Caki2 (cell line): ENCODE measurements at regions not wholly inside any gene's neighbourhood (a gene's known extent, or its start where the extent isn't known, plus 50 kb on each side); places are given as distances from the start of the nearest gene placed in this dataset.
"Not testable (repeated sequence)": the region's sequence is repeated elsewhere in the genome, so short reads cannot be mapped to it uniquely, and the experiment has no call there.

ENCODE experiments used
- DNase-seq: peaks from one replicate; pipeline ENCODE4 v3.0.0-alpha.2; 2015; ENCODE audit warnings: low read depth
- in situ Hi-C: cut with HindIII; loops from 2 replicates; pipeline ENCODE4 v1.10.0; 2016; ENCODE audit warnings: low sequenced_read_pairs, low pct_unique_long_range_greater_than_20kb, mixed read lengths

DNA sequence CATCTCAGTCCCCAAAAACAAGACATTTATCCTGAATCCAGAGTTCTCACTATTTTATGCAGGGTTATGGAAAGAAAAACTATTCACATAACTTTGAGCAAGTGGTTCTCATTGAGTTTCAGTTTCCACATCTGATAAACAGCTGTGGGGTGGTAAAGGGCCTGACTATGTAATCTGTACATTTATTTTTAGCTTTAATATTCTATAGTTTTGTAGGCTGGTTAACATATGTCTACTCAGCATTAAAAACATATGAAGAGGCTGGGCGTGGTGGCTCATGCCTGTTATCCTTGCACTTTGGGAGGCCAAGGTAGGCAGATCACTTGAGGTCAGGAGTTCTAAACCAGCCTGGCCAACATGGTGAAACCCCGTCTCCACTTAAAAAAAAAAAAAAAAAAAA, 301.5 kb upstream of the CCNG1 start:
- DNase-seq, result no peak
- in situ Hi-C loops, result no loop called here

DNA sequence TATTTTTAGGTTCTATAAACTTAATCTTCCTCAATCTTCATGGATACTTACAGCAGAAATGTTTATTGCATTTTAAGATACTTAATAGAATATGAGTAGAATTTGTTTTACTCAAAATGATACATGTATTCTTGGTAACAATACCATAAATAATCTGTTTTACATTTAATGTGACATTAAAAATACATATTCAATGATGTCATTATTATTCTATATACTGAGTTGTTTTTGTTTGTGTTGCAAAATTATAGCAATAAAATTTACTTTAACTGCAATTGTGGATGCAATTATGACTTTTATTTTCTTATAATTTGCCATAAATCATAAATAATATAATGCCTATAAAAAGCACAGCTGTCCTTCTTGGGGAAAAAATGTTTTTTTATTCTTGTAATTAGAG, 275.9 kb upstream of the CCNG1 start:
- DNase-seq, result no peak

DNA sequence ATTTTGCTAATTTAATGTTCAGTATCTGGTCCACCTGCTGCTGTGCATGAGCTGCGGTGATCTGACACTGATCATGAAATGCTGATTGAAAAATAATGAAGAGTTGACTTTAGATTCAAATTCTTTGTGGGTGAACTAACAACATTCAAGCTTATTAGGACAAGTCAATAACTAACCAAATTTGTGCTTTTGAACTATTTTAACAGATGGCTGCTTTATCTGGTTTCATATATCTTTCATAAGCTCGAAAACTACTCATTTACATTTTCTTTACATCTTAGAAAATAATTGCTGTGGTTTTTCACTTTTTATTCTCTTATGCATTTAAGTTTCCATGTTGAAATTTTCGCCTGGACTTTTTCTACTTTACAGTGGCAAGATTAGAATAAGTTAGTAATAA, 274.8 kb upstream of the CCNG1 start:
- DNase-seq, result no peak
- in situ Hi-C loops, result no loop called here

More for the DNA sequence above, 275.9 kb upstream of the CCNG1 start:
- in situ Hi-C loops, result no loop called here

DNA sequence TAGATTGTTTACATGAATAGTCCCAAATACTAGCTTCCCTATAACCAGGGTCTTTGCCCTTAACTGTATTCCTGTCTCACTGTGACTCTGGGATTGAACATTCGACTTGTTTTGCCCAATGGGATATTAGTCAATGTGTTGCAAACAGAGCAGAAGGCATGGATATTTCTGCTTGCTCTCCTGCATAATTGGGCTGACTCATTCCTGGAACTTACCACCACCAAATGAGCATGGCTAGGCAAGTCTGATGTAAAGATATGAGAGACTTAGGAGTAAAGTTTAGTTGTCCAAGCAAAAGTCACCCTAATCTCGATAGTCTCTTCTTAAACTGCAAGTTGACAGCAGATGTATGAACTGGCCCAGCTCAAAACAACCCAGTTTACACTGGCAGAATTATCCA, 273.5 kb upstream of the CCNG1 start:
- peak; percentile 17 for DNase-seq
- in situ Hi-C loops, result no loop called here

DNA sequence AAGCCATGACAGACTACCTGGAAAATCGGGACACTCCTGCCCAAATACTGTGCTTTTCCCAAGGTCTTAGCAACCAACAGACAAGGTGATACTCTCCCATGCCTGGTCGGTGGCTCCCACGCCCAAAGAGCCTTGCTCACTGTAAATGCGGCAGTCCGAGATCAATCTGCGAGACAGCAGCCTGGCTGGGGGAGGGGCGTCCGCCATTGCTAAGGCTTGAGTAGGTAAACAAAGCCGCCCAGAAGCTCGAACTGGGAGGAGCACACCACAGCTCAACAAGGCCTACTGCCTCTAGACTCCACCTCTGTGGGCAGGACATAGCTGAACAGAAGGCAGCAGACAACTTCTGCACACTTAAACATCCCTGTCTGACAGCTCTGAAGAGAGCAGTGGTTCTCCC, 272.1 kb upstream of the CCNG1 start:
- in situ Hi-C loops, result no loop called here

DNA sequence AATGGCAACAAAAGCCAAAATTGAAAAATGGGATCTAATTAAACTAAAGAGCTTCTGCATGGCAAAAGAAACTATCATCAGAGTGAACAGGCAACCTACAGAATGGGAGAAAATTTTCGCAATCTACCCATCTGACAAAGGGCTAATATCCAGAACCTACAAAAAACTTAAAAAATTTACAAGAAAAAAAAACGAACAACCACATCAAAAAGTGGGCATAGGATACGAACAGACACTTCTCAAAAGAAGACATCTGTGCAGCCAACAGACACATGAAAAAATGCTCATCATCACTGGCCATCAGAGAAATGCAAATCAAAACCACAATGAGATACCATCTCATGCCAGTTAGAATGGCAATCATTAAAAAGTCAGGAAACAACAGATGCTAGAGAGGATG, 267.2 kb upstream of the CCNG1 start:
- DNase-seq, in situ Hi-C loops: not testable (repeated sequence)

More for the DNA sequence above, 272.1 kb upstream of the CCNG1 start:
- no peak for DNase-seq

DNA sequence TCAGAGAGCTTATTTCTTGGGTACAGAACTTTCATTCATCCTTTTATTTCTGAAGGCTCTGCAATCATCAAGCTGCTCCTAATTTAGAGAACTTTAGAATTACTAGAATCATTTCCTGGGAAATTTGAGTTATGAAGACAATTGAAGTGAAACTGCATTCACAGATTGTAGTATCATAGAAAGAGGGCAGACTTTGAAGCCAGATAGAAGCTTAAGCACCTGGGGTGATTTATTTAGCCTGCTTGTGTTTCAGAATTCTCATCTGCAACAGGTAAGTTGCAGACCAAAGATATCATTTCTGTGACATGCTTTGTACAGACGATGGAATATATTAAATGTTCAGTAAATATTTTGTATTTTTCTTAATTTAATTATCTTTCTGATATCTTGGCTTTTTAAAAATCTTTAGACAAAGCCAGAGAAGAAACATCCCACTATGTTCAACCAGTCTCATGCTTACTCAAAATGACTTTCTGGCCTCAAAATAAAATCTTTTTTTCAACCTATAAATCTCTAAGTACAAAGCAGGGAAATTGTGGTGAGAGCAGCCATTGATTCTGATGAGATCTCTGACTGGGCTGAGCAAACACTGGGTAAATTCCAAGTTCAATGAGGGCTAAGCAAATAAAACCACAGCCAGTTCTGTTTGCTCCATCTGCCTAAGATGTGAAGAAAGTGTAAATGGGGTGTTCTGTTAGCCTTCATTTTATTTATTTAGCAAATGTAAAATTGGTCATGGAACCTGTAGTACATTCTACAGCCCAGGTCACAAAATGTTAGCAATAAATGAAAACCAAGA, 264.7 kb upstream of the CCNG1 start:
- in situ Hi-C loops, result no loop called here

DNA sequence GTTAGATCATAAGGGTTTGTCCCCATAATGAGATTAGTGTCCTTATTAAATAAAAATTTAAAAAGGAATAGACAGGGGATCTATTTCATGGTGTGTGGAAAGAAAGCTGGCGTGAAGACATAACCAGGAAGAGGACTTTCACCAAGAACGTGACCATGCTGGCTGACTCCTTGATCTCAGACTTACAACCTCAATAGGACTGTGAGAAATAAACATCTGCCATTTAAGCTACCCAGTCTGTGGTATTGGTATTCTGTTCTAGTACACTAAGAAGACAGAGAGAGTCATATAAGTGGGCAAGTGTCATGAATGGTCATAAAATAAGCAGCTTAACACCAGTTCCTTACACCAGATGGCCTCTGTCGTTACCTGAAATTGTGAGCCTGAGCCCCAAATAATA, 259.4 kb upstream of the CCNG1 start:
- in situ Hi-C loops, result no loop called here
- no peak for DNase-seq

More for the DNA sequence above, 264.7 kb upstream of the CCNG1 start:
- no peak for DNase-seq

DNA sequence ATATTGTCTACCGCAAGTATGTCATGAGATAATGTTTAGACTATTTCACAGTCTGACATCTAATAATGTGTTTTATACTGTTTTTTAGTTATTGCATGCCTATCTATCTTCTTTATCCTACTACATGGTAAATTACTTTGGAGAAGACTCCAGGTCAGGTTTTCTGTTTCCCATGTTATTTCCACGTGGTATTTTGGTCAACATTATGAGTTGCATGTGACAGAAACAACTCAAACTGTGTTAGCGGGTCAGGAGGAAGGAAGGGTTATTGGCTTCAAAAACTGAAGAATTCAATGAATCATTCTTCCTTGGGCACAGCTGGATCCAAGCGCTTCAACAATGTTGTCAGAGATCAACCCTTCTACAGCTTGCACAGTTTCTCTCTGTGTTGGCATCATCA, 252.1 kb upstream of the CCNG1 start:
- no peak for DNase-seq
- in situ Hi-C loops, result no loop called here

DNA sequence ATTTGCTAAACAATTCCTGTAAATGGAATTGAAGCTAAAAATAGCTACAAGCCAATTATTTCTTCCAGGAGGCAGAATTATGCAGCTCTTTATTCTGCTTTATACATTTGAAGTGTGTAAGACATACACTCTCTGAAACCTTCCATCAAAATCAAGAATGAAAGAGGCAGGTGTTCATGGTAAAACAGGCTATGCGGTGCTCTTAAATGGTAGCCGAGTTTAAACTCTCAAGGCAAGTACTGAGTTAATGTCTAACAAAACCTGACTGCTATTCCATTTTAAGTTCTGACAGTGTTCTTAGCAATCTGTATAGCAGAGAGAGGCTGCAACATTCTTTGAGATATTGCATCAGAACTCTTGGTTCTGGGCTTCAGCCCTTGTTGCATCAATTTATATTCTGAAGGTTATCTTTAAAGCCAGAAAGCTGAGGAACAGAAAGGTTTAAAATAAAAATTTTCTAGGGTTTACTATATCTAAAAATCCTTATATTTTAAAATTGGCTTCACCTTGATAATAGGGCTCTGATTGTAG, 248.3 kb upstream of the CCNG1 start:
- in situ Hi-C loops, result no loop called here
- no peak for DNase-seq

DNA sequence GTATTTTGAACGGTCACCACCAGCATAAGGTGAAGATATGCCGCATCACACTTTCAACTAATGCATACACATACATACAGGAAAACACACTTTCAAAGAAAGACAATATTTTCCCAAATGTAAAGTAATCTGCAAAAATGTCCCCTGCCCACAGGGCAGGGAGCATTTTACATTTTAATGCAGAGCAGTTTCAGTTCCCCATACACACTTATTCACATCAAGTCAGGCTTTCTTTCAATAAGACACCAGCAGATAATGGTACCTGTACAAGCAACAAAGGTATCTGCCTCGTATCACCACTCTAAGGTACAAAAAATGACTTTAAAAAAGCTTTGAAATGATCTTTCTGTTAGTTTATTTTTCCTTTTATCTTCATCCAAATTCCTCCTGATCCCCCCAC, 247.1 kb upstream of the CCNG1 start:
- in situ Hi-C loops, result no loop called here
- no peak for DNase-seq

DNA sequence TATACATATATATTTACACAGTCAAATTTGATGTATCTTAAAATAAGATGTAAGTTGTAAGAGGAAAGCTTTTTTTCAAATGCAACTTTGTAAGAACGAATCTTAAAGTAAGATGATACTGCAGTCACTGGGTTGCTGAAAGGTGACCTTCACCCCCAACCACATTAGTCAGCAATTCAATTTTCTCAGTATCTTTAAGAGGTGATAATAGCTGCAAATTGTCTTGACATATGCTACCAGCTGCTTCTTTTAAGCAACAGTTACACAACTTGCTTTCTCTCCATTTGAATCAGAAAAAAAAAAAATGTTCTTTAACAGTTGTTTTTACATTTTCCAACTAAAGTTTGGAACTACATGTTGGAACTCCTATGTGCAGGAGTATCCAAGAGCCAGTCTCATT, 246.6 kb upstream of the CCNG1 start:
- in situ Hi-C loops, result no loop called here
- DNase-seq, result no peak

DNA sequence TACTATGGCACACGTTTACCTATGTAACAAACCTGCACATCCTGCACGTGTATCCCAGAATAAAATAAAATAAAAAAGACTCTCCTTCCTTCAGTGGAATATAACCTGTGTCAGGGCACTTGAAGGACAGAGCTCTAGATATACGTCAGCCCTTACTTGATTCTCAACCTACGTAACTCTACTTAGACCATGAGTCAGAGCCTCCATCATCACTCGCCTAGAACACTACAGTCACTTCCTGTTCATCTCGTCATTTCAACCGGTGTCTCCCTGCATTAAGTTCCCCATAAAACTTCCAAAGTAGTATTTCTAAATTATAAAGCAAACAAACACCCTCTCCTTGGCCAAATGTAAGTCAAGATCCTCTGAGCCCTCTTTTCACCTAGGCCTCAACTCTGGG, 243.5 kb upstream of the CCNG1 start:
- DNase-seq, result no peak
- in situ Hi-C loops, result no loop called here

DNA sequence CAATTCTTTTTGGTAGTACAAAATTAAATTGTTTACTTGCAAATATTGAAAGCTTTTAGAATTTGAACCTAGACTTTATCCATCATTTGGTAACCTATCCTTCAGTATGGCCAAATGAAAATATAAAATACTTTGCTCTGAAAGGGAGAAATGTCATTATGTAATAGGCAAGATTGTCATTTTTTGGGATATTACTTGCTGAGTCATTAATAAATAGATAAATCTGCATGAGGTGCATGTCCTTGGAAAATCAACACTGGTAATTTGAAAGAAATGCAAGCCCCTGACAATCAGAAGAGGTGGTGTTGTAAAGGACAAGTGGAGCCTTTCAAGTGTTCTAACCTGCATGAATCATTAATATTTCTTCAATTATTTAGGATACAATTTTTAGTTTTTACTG, 231.8 kb upstream of the CCNG1 start:
- no peak for DNase-seq
- in situ Hi-C loops, result no loop called here

DNA sequence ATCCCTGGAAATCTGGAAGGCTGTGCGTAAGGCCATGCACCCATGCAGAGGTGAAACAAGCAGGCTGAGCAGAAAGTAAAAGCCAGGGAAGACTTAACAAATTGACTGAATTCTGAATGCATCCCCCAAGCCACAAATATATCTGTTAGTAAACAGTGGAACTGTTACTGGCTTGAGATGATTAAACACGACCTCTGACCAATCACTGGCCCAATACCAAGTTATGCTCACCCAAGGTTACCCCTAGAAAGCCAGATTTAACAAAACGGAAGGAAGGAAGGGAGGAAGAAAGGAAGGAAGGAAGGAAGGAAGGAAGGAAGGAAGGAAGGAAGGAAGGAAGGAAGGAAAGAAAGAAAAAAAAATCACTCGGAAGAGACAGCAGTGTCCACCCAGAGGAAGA, 215.8 kb upstream of the CCNG1 start:
- in situ Hi-C loops, result no loop called here
- no peak for DNase-seq

DNA sequence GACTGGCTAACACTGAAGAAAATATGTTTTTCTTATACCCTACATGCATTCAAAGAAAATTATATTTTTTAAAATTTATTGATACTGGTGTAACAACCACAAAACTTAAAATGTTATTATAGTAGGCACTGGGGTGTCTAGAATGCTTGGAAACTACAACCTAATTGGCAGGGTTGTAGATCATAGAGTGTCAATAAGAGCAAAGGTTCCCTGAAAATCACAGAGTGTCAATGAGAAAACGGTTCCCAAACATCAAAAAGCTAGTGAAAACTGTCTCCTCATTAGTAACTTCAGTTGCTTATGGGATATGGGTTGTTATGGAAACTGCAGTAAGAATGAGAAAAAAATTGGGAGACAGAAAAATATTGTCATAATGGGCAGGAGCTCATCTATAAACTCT, 214.4 kb upstream of the CCNG1 start:
- DNase-seq, result no peak
- in situ Hi-C loops, result no loop called here

DNA sequence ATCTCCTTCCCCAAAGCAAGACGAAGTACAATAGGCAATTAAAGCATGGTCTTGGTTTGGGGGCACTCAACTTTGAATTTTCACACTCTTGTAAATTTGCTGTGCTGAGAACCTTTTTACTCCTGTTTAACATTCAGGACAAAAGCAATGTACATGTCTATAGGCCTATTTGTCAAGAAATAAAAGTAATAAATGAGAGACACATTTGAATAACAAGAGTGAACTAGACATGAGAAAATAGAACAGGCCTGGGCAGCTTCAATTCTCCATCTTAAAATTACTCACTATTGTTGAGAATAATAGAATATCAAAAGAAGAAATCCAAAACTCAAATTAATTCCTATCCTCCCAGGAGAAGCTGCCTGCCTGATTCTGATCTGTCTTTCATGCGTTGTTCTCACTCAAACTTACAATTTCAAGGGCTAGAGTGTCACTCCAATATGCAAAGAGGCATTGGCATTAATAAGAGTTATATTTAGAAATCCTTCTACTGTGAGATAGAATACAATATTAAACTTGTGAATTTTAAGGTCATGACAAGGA, 192.9 kb upstream of the CCNG1 start:
- in situ Hi-C loops, result no loop called here
- no peak for DNase-seq

DNA sequence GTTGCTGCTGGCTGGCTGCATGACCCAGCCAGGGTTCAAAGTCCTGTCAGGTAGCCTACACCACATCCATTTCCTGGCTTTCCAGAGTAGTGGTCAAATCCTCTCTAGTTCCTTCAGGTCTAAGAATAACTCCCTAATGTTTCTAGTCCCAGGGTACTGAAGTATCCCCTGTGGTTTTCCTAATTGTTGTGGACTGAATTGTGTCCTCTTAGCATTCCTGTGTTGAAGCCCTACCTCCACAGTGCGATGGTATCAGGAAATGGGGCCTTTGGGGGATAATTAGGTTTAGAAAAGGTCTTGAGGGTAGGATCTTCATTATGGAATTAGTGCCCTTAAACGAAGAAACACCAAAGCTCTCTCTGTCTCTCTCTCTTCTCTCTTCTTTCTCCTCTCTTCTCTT, 191.8 kb upstream of the CCNG1 start:
- DNase-seq, result no peak
- in situ Hi-C loops, result no loop called here

DNA sequence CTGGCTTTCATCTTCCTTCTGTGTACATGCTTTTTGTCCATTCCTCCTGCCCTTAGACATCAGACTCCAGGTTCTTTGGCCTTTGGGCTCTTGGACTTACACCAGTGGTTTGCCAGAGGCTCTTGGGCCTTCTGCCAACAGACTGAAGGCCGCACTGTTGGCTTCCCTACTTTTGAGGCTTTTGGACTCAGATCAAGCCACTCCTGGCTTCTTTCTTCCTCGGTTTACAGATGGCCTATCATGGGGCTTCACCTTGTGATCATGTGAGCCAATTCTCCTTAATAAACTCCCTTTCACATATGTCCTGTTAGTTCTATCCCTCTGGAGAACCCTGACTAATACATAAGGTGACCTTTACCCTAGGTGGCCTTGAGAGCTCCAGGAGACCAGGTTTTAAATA, 189.1 kb upstream of the CCNG1 start:
- DNase-seq, result no peak
- in situ Hi-C loops, result no loop called here

DNA sequence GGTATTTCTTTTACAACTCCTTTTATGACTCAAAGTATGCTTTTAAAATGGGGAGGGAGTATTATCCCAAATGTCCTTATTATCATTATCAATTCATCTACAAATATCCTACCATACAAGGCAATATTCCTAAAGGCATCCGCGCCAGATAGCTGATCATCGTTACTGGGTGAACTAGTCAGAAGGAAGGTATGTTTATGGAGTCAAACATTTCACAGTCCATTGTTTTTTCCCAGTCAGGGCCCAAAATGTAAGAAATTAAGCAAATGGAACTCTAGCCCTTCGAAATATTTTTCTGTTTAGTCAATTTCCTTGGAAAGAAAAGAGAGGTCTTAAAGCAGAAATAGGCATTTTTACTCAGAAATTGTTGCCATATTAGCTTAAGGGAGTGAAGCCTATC, 188.5 kb upstream of the CCNG1 start:
- DNase-seq, result no peak
- in situ Hi-C loops, result no loop called here
